HFFc6 (cell line): ENCODE measurements at regions not wholly inside any gene's neighbourhood (a gene's known extent, or its start where the extent isn't known, plus 50 kb on each side); places are given as distances from the start of the nearest gene placed in this dataset.

Experiments
- DNase-seq: peaks from one replicate; pipeline ENCODE4 v3.0.0-alpha.2; 2018
- H3K27ac Mint-ChIP-seq: 2 replicates; pipeline ENCODE4 v1.8.0; 2020; ENCODE audit warnings: mild to moderate bottlenecking, mixed read lengths
- H3K27me3 Mint-ChIP-seq: 2 replicates; pipeline ENCODE4 v1.8.0; 2021; ENCODE audit warnings: mild to moderate bottlenecking, moderate library complexity, mixed read lengths; ENCODE audit not compliant: insufficient read depth
- H3K36me3 Mint-ChIP-seq: 2 replicates; pipeline ENCODE4 v1.8.0; 2021; ENCODE audit warnings: low read depth, mixed read lengths
- H3K4me1 Mint-ChIP-seq: 2 replicates; pipeline ENCODE4 v1.8.0; 2020; ENCODE audit warnings: low read depth, mixed read lengths
- H3K4me3 Mint-ChIP-seq: 2 replicates; pipeline ENCODE4 v1.8.0; 2020; ENCODE audit warnings: mild to moderate bottlenecking, moderate library complexity, mixed read lengths
- H3K9me3 Mint-ChIP-seq: 2 replicates; pipeline ENCODE4 v1.8.0; 2020; ENCODE audit warnings: mild to moderate bottlenecking, mixed read lengths
- CTCF ChIP-seq: fragments of 200-600 bp; sonication (generic); IDR thresholded peaks from 2 replicates; pipeline ENCODE4 v1.5.0; 2021; ENCODE audit warnings: antibody characterized with exemption, mild to moderate bottlenecking

GRCh38 chr9:89714321-89714720, 109.5 kb downstream of the GADD45G start:
- Mint-ChIP-seq H3K27ac (no peak overlapping the region), H3K4me3 (no peak overlapping the region), H3K9me3 (peaks cover 28% of the 10 kb centered on the region), H3K4me1 (no peaks in the 10 kb centered on the region), H3K27me3 (peaks cover 1% of the 10 kb centered on the region), H3K36me3 (no peaks in the 10 kb centered on the region)
- no peak for DNase-seq
- no peak for TF ChIP-seq CTCF

- Mint-ChIP-seq H3K4me3 (no peak overlapping the region), H3K4me1 (no peaks in the 10 kb centered on the region), H3K9me3 (peaks cover 24% of the 10 kb centered on the region), H3K36me3 (no peaks in the 10 kb centered on the region), H3K27ac (no peak overlapping the region), H3K27me3 (peaks cover 1% of the 10 kb centered on the region)
- TF ChIP-seq CTCF, result no peak
- no peak for DNase-seq
Measured at GRCh38 chr9:89715318-89715858, 110.6 kb downstream of the GADD45G start.

GRCh38 chr9:89715881-89716280, 111.1 kb downstream of the GADD45G start:
- no peak for TF ChIP-seq CTCF
- no peaks in the 10 kb centered on the region for H3K36me3 Mint-ChIP-seq
- DNase-seq, result no peak
- peaks cover 24% of the 10 kb centered on the region for H3K9me3 Mint-ChIP-seq
- no peaks in the 10 kb centered on the region for H3K4me1 Mint-ChIP-seq
- peaks cover 1% of the 10 kb centered on the region for H3K27me3 Mint-ChIP-seq
- H3K27ac Mint-ChIP-seq, result no peak overlapping the region
- H3K4me3 Mint-ChIP-seq, result no peak overlapping the region

GRCh38 chr9:89716559-89716958, 111.7 kb downstream of the GADD45G start:
- Mint-ChIP-seq H3K4me1 (no peaks in the 10 kb centered on the region), H3K27me3 (peaks cover 1% of the 10 kb centered on the region), H3K9me3 (peaks cover 20% of the 10 kb centered on the region), H3K36me3 (no peaks in the 10 kb centered on the region), H3K27ac (no peak overlapping the region), H3K4me3 (no peak overlapping the region)
- no peak for TF ChIP-seq CTCF
- DNase-seq, result no peak

- TF ChIP-seq CTCF, result no peak
- H3K27ac Mint-ChIP-seq, result no peak overlapping the region
- H3K4me1 Mint-ChIP-seq, result no peaks in the 10 kb centered on the region
- H3K9me3 Mint-ChIP-seq, result peaks cover 23% of the 10 kb centered on the region
- DNase-seq, result no peak
- peaks cover 1% of the 10 kb centered on the region for H3K27me3 Mint-ChIP-seq
- H3K36me3 Mint-ChIP-seq, result no peaks in the 10 kb centered on the region; the same call in 1 of the 2 replicates
- no peak overlapping the region for H3K4me3 Mint-ChIP-seq
Measured at GRCh38 chr9:89718176-89718575, 113.4 kb downstream of the GADD45G start.

- Mint-ChIP-seq H3K9me3 (peaks cover 23% of the 10 kb centered on the region), H3K4me3 (no peak overlapping the region), H3K4me1 (no peaks in the 10 kb centered on the region), H3K36me3 (no peaks in the 10 kb centered on the region; the same call in 1 of the 2 replicates), H3K27me3 (peaks cover 1% of the 10 kb centered on the region; the same call in 1 of the 2 replicates), H3K27ac (no peak overlapping the region)
- TF ChIP-seq CTCF, result no peak
- no peak for DNase-seq
Measured at GRCh38 chr9:89718651-89719050, 113.8 kb downstream of the GADD45G start.
